ENCODE measurements at regions not wholly inside any gene's neighbourhood (a gene's known extent, or its start where the extent isn't known, plus 50 kb on each side); places are given as distances from the start of the nearest gene placed in this dataset.

GRCh38 chr20:21801193-21801592, 95.7 kb downstream of the PAX1 start:
- no peak for FAIRE-seq
- DNase-seq (ENCODE audit: insufficient read length, low spot score), result no peak
- TF ChIP-seq POU2F2 (IDR thresholded peaks at IDR 0.05; ENCODE audit: low read depth, low read length), result no peak
- TF ChIP-seq POLR2A (IDR thresholded peaks at IDR 0.05; ENCODE audit: low read depth, low read length), result no peak
- no peak for TF ChIP-seq POLR2AphosphoS5 (IDR thresholded peaks at IDR 0.05; ENCODE audit: low read depth, low read length)
- no peak for TF ChIP-seq TAF1 (IDR thresholded peaks at IDR 0.05; ENCODE audit: low read depth, low read length)
- no peak for TF ChIP-seq SPI1 (IDR thresholded peaks at IDR 0.05; ENCODE audit: low read depth, low read length)
- no peak for TF ChIP-seq PAX5 (IDR thresholded peaks at IDR 0.05; ENCODE audit: insufficient read depth, low read length, severe bottlenecking)

GRCh38 chr20:21798384-21798783, 92.9 kb downstream of the PAX1 start:
- FAIRE-seq (no peak), DNase-seq (ENCODE audit: insufficient read length, low spot score) (no peak)
- TF ChIP-seq POLR2A (IDR thresholded peaks at IDR 0.05; ENCODE audit: low read depth, low read length) (no peak), POLR2AphosphoS5 (IDR thresholded peaks at IDR 0.05; ENCODE audit: low read depth, low read length) (no peak), PAX5 (IDR thresholded peaks at IDR 0.05; ENCODE audit: insufficient read depth, low read length, severe bottlenecking) (no peak), TAF1 (IDR thresholded peaks at IDR 0.05; ENCODE audit: low read depth, low read length) (no peak), SPI1 (IDR thresholded peaks at IDR 0.05; ENCODE audit: low read depth, low read length) (no peak), POU2F2 (IDR thresholded peaks at IDR 0.05; ENCODE audit: low read depth, low read length) (no peak)

DNA sequence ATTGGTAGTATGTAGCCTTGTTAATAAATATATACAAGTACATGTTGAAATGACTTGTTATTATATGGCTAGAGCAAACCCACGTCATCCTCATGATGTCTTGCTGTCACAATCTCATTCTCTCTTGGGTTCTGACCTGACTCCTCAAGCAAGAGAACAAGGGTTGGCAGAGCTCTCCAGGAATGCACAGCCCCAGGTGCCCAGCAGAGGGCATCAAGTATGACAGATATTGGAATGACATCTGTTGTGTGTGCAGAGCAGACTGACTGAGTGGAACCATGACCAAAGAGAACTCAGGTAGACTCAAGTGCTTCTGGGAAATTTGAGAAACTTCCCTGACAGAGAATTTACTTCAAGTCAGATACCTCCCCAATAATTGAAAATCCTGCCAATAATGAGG, 90.6 kb downstream of the PAX1 start:
- TF ChIP-seq POU2F2 (IDR thresholded peaks at IDR 0.05; ENCODE audit: low read depth, low read length) (no peak), TAF1 (IDR thresholded peaks at IDR 0.05; ENCODE audit: low read depth, low read length) (no peak), POLR2A (IDR thresholded peaks at IDR 0.05; ENCODE audit: low read depth, low read length) (no peak), SPI1 (IDR thresholded peaks at IDR 0.05; ENCODE audit: low read depth, low read length) (no peak), PAX5 (IDR thresholded peaks at IDR 0.05; ENCODE audit: insufficient read depth, low read length, severe bottlenecking) (no peak), POLR2AphosphoS5 (IDR thresholded peaks at IDR 0.05; ENCODE audit: low read depth, low read length) (no peak)
- no peak for FAIRE-seq
- no peak for DNase-seq (ENCODE audit: insufficient read length, low spot score)

GRCh38 chr20:21788082-21788481, 82.6 kb downstream of the PAX1 start:
- FAIRE-seq (no peak), DNase-seq (ENCODE audit: insufficient read length, low spot score) (no peak)
- TF ChIP-seq POLR2A (IDR thresholded peaks at IDR 0.05; ENCODE audit: low read depth, low read length), result no peak
- TF ChIP-seq POLR2AphosphoS5 (IDR thresholded peaks at IDR 0.05; ENCODE audit: low read depth, low read length), result no peak
- no peak for TF ChIP-seq SPI1 (IDR thresholded peaks at IDR 0.05; ENCODE audit: low read depth, low read length)
- no peak for TF ChIP-seq TAF1 (IDR thresholded peaks at IDR 0.05; ENCODE audit: low read depth, low read length)
- TF ChIP-seq PAX5 (IDR thresholded peaks at IDR 0.05; ENCODE audit: insufficient read depth, low read length, severe bottlenecking), result no peak
- TF ChIP-seq POU2F2 (IDR thresholded peaks at IDR 0.05; ENCODE audit: low read depth, low read length), result no peak

GRCh38 chr20:21781446-21782075, 76.1 kb downstream of the PAX1 start:
- FAIRE-seq (no peak), DNase-seq (ENCODE audit: insufficient read length, low spot score) (no peak)
- TF ChIP-seq SPI1 (IDR thresholded peaks at IDR 0.05; ENCODE audit: low read depth, low read length), result no peak
- no peak for TF ChIP-seq POLR2AphosphoS5 (IDR thresholded peaks at IDR 0.05; ENCODE audit: low read depth, low read length)
- no peak for TF ChIP-seq POU2F2 (IDR thresholded peaks at IDR 0.05; ENCODE audit: low read depth, low read length)
- no peak for TF ChIP-seq PAX5 (IDR thresholded peaks at IDR 0.05; ENCODE audit: insufficient read depth, low read length, severe bottlenecking)
- TF ChIP-seq POLR2A (IDR thresholded peaks at IDR 0.05; ENCODE audit: low read depth, low read length), result no peak
- TF ChIP-seq TAF1 (IDR thresholded peaks at IDR 0.05; ENCODE audit: low read depth, low read length), result no peak

DNA sequence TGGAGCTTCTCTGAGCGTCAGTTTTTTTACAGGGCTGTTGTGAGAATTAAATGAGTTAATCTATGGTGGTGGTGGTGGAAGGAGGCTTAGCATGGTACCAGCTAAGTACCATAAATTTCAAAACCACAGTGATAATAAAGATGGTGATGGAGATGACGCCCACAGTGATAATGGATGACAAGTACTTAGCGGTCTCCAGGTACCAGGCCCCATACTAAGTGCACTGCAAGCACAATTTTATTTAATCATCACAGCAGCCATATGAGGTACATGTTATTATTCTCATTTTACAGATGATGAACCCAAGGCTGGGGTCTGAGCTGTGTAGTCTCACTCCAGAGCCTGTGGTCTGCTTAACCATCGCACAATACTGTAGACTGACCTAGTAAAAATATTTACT, 75.1 kb downstream of the PAX1 start:
- FAIRE-seq (no peak), DNase-seq (ENCODE audit: insufficient read length, low spot score) (no peak)
- TF ChIP-seq POLR2AphosphoS5 (IDR thresholded peaks at IDR 0.05; ENCODE audit: low read depth, low read length) (no peak), POLR2A (IDR thresholded peaks at IDR 0.05; ENCODE audit: low read depth, low read length) (no peak), SPI1 (IDR thresholded peaks at IDR 0.05; ENCODE audit: low read depth, low read length) (no peak), POU2F2 (IDR thresholded peaks at IDR 0.05; ENCODE audit: low read depth, low read length) (no peak), TAF1 (IDR thresholded peaks at IDR 0.05; ENCODE audit: low read depth, low read length) (no peak), PAX5 (IDR thresholded peaks at IDR 0.05; ENCODE audit: insufficient read depth, low read length, severe bottlenecking) (no peak)
